ENCODE measurements at regions not wholly inside any gene's neighbourhood (a gene's known extent, or its start where the extent isn't known, plus 50 kb on each side); places are given as distances from the start of the nearest gene placed in this dataset.

- TF ChIP-seq CTCF (IDR thresholded peaks at IDR 0.05), result no peak
- TF ChIP-seq POLR2A (IDR thresholded peaks at IDR 0.05), result no peak
These were observed 586.4 kb downstream of the LMO7 start for GRCh38 chr13:76222511-76222910.

Measured in body of pancreas (tissue), 4 donors.